Renal cortical epithelial cell (primary cell): ENCODE measurements at regions not wholly inside any gene's neighbourhood (a gene's known extent, or its start where the extent isn't known, plus 50 kb on each side); places are given as distances from the start of the nearest gene placed in this dataset.
"Not testable (repeated sequence)": the region's sequence is repeated elsewhere in the genome, so short reads cannot be mapped to it uniquely, and the experiment has no call there.

ENCODE experiments used
- DNase-seq: peaks from one replicate; pipeline ENCODE4 v3.0.0-alpha.2; 2011; ENCODE audit warnings: low read depth

DNA sequence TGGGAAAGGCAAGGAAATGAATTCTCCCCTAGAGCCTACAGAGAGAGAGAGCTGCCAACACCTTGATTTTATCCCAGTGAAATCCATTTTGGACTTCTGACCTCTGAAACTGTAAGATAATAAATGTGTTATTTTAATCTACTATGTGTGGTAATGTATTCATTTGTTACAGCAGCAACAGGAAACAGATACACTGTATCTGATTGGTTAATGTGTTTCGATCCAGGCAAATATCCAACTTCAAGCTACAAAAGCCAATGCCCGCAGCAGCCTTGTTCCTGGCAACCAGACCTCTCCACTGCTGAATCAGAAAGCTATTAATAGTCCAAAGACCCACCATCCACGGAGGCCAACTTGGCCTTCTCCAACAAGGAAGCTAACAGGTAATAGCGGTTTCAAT, 318.1 kb downstream of the PTTG2 start:
- no peak for DNase-seq

DNA sequence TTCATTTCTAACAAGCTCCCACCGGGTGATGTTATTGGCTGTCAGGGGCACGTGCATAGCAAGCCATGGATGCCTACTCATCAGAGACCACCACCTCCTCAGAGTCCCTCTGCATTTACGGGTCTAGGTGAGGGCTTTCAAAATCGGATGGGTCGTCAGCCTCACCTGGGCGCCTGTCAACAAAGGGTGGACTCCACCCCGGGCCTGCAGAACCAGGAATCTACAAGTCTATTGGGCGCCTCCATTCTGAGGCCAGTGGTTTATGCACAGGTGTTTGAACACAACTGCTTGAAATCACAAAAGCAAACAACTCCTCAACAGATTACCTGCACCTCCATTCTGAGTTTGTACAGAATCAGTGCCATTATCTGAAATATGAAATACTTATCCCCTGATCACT, 318.9 kb downstream of the PTTG2 start:
- DNase-seq = no peak

DNA sequence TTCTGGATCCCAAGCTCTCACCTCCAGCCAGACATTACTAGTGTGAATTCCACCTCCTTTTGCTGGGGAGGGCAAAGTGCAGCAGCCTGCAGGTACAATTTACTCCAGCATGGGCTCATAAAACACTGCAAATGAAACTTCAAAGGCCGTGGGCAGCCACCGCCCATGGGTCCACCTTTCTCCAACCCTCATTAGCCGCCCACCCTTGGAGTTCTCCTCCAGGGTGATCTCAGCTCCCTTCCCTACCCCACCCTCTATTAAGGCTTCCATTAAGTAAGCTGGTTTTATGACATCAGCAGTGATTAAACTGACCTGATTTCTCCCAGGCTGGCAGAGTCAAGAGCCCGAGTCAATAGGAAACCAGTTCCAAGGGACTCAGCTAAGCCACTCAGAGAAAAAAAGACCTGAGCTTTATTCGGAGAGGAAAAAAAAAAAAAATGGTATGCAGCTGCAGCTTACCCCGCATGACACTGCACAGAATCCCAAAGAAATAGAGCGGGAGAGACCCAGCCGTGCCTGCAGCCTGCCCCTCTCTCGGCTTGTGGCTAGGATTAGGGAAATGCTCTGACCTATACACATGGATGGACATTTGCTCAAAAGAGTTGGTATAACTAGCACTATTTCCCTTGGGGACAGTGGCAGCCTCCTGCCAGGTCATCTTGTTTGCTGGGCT, 319.6 kb downstream of the PTTG2 start:
- peak; percentile 85 for DNase-seq

DNA sequence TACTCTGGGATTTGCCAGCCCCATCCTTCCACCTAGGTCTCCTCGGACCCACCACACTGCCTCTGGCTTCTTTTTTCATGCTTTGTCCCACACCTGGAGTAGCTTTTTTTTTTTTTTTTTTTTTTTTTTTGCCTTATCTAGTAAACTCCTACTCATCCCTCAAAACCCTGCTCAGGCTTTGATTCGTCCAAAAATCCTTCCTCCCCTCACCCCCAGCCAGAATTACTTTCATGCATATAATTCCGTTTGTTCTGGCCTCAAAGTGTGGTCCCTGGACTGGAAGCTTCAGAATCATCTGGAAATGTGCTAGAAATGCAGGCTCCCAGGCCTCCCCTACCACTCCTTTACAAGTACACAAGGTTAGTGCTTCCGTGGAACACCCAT, 320.1 kb downstream of the PTTG2 start:
- no peak for DNase-seq

DNA sequence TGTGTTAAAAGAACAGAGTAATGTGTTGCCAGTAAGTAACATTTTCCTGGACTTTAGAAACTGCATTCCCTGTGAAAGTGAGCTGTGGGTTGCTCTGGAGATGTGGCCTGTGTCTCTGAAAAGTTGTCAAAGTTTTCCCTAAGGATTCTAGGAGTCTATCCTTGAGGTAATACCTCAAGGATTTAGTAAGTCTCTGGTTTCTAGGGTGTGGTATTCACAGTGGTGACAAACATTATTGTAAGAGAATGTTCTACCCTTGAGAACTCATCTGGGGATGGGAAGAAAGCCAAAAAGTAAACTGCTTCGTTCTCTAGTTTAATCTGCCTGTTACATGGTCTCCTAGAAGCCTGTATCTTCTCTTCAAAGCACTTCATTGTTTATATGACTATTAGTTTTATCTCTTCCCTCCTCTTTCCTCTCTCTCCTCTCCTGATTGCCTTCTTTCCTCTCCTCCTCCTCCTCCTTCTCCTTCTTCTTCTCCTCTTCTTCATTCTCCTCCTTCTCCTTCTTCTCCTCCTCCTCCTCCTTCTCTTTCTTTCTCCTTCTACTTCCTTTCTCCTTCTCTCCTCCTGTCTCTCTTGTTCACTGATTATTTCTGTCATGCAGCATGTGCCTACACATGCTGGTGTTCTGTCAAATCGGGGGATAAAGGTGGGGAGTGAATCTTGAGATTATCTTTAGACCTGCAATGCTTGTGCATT, 321.3 kb downstream of the PTTG2 start:
- peak; percentile 74 for DNase-seq

DNA sequence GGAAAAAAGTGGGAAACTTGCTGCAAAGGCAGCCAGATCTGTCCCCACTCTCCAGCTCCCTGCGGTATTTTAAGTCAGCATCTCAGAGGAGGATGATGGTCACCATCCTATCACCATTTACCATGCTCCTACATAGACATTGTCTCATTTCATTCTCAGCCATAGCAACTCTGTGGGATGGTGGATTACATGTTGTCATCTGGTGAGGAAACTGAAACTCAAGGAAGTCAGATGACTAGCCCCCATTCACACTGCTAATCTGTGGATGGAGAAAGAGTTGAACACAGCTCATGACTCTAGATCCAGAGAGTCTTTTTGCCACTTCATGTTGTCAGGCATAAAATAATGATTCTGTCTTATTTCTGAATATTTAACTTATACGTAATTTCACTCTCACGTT, 323.5 kb downstream of the PTTG2 start:
- no peak for DNase-seq

DNA sequence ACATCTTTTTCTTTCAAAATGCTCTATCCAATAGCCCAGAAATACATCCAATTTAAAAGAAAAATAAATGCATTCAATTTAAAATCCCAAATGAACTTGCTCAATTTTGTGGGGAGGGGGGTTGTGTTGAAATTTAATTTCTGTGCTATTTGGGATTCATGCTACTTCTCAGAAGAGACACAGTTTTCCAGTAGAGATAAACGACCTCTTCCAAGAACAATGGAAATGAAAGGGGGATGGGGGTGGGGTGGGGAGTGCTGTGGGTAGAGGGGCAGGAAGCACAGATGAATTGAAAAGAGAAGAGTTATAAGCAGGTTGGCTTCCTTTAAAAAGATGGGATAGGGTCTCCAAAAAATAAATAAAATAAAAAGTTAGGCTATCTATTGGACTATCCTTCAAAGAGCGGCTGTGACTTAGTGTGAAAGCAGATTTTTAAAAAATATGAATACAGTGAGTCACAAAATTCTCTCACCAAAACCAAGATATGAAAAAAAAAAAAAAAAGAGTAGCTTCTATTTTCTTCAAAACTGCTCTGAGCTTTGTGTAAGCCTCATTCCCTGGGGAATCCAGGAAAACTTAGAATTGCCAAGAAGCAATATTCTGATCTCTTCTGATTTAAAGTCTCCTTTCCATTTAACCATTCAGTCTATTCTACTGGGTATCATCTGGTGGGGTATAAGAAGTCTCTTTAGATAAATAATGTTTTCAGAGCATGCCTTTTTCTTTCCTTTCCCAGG, 324.3 kb downstream of the PTTG2 start:
- DNase-seq = no peak

DNA sequence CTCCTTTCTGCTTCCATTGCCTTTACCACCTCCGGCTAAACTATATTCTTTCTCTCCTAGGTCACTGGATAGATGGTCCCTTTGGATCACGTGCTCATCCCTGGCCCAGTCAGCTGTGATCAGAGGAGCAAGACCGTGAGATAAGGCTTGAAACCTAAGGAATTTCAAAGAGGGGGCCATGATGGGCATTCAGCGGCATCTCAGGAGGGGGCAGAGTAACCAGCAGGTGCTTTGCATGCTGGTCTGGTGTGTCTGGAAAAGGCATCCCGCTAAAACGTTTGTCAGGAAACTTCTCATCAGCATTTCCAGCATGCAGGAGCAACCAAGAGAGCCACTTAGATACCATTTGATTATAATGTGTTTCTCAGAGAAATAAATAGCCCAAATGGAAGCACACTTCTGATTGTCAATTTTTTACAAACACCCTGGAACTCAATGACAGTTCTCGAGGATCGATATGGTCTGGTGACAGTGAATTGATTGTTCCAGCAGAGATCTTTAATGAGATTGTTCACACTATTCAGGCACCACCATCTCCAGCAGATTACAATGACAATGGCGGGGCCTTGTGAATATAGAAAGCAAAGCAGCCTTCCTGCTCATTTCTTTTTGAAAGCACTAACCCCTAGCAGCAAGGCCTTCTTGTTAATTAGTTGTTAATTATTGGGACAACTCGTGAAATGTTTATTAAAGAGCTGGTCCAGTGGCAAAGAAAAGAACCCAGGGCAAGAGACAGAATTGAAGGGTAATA, 327.1 kb downstream of the PTTG2 start:
- no peak for DNase-seq

DNA sequence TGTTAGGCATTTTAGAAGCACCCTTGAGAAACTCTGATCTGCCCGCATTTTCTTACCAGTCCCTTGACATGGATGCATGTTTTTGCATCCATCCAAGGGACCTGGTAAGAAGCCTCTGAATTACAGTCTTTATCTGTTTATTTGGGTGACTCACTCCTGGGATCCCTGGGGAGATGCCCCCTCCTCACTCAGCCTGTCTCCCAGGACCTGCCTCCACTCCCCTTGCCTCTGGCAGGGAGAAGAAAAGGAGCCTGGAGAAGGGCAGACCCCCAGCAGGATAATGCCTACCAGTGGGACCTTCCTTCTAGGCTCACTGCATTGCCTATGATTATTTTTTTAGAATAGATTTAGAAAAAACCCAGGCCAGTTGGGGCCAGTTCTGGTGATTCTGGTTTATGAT, 329.4 kb downstream of the PTTG2 start:
- DNase-seq = no peak

DNA sequence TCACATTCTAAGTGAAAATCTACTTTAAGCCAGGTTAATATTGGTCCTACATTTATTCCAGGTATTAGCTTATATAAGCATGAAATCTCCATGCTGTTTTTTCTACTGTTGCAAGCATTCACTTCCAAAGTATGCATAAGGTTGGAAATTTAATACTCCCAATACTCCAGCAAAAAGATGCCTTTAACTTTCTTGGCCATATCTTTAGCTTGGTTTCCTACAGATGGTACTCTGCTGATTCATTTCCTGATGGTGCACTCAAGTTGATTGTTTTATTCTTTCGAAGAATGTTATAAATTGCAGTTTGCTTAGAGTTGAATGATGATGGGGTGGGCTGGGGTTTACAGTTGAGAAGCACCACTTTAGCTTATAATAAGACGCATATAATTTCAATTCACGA, 330.2 kb downstream of the PTTG2 start:
- DNase-seq = peak; percentile 6

DNA sequence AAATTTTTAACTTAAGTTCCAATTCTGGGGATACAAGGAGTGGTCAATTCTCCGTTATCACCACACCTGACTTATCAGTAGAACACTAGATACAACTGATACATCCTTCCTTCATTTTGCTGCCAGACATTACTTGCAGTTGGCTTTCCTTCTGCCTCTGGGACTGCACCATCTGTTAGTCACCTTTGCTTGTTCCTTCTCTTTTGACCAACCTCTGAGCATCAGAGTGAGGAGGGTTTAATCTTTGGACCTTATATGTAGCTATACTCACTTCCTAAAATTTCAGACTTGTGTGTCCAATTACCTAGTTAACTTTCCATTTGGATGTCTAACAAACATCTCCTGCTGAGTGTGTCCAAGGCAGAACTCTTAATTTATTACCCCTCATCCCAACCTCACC, 330.7 kb downstream of the PTTG2 start:
- no peak for DNase-seq

DNA sequence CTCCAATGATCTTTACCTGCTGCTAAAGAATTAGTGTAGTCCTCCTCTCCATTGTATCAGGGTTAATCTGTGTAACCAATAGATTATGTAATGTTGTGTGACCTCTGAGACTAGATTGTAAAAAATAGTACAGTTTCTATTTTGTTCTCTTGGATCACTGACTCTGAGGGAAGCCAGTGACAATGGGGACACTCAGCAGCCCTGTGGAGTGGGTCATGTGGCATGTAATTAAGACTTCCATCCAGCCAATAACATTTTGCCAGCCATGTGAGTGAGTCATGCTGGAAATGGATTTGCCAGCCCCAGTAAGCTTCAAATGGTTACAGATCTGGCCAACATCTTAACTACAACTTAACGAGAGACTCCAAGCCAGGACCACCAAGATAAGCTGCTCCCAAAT, 332.3 kb downstream of the PTTG2 start:
- peak; percentile 10 for DNase-seq

DNA sequence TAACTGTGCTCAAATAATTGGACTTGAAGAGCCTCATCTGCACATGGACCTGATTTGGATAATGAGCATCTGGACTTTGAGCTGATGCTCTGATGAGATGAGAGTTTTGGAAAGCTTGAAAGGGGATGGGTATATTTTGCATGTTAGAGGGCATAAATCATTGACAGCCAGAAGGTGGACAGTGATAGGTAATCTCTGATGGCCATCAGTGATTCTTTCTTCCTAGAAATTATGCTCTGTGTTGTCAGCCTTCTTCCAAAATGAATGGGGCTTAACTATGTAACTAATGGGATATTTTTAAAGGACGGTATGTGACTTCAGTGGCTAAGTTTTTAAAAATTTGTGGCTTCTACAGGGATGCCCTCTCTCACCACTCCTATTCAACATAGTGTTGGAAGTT, 334.0 kb downstream of the PTTG2 start:
- DNase-seq = no peak

DNA sequence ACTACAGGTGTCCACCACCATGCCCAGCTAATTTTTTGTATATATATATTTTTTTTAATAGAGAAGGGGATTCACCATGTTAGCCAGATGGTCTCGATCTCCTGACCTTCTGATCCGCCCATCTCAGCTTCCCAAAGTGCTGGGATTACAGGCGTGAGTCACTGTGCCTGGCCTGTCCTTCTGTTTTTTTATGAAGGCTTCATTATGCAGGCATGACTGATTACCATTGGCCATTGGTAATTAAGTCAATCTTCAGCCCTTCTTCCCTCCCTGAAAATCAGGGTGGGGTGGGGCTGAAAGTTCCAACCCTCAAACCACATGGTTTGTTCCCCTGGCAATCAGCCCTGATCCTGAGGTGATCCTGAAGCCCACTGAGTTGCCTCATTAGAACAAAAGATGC, 336.9 kb downstream of the PTTG2 start:
- DNase-seq = no peak

DNA sequence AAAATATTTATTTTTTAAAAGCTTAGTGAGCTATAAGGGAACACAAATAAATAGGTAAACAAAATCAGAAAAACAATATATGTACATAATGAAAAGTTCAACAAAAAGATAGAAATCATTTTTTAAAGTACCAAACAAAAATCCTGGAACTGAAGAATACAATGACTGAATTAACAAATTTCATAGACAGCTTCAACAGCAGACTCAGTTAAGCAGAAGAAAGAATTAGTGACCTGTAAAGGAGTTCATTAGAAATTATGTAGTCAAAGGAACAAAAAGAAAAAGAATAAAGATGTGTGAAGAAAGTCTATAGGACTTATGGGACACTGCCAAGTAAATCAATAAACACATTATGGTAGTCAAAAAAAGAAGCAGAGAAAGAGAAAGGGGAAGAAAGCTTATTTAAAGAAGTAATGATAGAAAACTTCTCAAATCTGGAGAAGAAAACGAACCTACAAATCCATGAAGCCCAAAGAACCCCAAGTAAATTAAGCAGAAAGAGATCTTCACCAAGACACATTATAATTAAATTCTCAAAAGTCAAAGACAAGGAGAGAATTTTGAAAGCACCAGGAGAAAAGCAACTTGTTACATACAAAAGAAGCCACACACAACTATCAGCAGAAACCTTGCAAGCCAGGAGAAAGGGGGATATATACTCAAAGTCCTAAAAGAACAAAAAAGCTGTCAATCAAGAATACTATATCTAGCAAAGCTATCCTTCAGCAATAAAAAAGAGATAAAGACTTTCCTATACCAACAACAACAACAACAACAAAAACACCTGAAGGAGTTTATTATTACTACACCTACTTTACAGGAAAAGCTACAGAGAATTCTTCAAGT, 338.9 kb downstream of the PTTG2 start:
- no peak for DNase-seq

DNA sequence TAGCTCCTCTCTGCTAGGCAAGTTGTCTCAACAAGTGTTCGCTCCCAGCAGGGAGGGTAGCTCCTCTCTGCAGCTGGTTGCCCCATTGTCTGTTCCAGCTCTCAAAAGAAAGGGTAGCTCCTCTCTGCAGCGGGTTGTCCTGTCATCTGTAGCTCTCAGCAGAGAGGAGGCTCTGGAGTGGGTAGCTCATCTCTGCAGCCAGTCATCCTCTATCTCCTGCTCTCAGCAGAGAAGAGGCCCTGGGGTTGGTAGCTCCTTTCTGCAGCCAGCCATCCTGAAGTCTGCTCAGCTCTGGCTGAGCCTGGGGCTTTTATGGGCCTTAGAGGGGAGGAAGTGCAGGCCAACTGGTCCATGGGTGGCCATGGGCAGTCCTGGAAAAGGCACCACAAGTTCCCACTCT, 342.7 kb downstream of the PTTG2 start:
- DNase-seq = no peak

DNA sequence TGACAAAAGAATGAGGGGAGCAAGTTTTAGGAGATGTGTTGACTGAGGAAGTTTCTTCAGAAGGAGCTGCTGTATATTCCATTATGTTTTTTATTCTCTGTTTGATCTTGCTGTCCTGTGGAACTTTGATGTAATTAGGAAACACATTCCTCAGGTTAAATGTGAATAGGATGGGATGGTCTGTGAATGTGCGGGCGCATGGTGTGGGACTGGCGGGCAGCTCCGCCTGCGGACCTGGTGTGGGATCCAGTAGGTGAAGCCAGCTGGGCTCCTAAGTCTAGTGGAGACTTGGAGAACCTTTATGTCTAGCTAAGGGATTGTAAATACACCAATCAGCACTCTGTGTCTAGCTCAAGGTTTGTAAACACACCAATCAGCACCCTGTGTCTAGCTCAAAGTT, 344.3 kb downstream of the PTTG2 start:
- DNase-seq = not testable (repeated sequence)

DNA sequence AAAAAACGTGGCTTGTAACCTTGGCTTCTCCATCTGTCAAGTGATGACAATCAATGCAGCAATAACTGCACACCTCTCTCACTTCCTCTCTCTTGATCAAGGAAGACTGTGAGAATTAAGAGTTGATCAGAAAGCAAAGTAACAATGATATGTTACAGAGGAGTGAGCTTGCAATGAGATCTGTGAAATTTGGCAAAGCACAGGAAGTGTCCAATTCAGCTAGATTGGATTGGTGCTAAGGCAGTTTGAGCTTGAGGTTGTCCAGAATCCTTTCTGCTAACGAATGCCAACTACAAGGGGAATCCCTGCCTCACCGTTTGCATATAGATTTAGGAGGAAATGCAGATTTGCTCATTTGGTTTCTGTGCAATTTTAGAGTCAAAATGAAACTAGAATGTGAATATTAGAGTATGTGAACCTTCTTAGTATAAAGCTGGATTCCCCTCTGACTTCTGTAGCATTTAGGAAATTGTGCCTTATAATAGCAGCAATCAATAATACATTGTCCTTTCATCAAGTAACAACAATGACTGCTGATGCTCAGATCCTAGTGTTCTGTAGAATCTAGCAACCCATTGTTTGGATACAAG, 346.4 kb downstream of the PTTG2 start:
- no peak for DNase-seq

DNA sequence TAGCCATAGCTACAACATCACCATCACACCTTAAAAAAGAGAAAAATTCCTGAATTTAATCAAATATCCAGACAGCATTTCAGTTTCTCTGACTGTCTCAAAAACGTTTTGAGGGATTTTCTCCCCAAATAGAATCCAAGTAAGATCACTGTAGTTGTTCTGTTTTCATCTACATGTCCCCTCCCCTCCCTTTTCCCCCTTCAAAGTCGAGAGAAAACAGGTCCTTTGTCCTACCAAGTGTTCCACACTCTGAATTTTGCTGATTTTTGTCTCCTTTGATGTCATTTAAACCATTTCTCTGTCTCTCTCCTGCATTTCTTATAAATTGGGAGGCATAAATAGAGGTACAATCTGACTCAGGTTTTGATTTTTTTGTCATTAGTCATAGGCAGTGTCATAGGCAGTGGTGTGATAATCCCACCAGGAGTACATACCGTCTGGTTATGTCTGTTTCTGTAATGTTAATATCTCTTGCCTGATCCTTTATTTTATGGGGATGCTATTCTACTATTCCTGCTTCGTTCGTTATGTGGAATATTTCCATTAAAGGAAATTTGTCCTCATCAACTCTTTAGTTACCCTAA, 348.6 kb downstream of the PTTG2 start:
- DNase-seq = peak; percentile 80

DNA sequence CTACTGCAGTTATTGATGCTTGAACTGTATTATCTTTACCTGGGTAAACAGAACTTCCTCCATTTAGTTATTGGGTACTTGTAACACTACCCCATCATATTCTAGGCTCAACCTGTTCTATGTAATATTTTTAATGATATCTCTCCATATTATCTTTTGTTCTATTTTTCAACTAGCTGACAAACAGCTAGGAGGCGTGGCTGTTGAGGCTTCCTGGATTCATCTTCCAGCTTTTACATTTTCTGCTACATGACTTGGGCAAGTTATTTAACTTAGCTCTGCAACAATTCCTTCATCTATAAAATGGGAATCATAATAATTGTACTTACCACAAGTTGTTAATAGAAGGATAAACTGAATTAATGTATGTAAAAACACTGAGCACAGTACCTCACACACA, 349.3 kb downstream of the PTTG2 start:
- DNase-seq = no peak
